Choroid plexus epithelial cell (primary cell): ENCODE measurements at regions not wholly inside any gene's neighbourhood (a gene's known extent, or its start where the extent isn't known, plus 50 kb on each side); places are given as distances from the start of the nearest gene placed in this dataset.

Experiments used
- DNase-seq: peaks from one replicate; pipeline ENCODE4 v3.0.0-alpha.2; 2010; ENCODE audit warnings: low read depth
- H3K4me3 ChIP-seq: 2 replicates; pipeline ENCODE4 v1.5.1; 2011; ENCODE audit warnings: low read depth, mild to moderate bottlenecking, control low read depth, low read length, moderate library complexity
- TF ChIP-seq, protein P1 (sequence below): conservative IDR thresholded peaks from 2 replicates; pipeline ENCODE4 v1.5.1; 2011; ENCODE audit warnings: low read depth, mild to moderate bottlenecking, control low read depth, inconsistent platforms, low read length, moderate library complexity

- TF ChIP-seq, protein P1, sequence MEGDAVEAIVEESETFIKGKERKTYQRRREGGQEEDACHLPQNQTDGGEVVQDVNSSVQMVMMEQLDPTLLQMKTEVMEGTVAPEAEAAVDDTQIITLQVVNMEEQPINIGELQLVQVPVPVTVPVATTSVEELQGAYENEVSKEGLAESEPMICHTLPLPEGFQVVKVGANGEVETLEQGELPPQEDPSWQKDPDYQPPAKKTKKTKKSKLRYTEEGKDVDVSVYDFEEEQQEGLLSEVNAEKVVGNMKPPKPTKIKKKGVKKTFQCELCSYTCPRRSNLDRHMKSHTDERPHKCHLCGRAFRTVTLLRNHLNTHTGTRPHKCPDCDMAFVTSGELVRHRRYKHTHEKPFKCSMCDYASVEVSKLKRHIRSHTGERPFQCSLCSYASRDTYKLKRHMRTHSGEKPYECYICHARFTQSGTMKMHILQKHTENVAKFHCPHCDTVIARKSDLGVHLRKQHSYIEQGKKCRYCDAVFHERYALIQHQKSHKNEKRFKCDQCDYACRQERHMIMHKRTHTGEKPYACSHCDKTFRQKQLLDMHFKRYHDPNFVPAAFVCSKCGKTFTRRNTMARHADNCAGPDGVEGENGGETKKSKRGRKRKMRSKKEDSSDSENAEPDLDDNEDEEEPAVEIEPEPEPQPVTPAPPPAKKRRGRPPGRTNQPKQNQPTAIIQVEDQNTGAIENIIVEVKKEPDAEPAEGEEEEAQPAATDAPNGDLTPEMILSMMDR: no peak
- DNase-seq: peak; percentile 22
- no peak overlapping the region for H3K4me3 ChIP-seq
Observed at GRCh38 chr18:6666012-6666685, 63.4 kb upstream of the ARHGAP28 start.

GRCh38 chr18:6668836-6669235 lies 60.7 kb upstream of the ARHGAP28 start:
- no peak overlapping the region for H3K4me3 ChIP-seq
- TF ChIP-seq, protein P1: no peak
- no peak for DNase-seq

GRCh38 chr18:6672821-6673308 lies 56.7 kb upstream of the ARHGAP28 start:
- H3K4me3 ChIP-seq: no peak overlapping the region
- TF ChIP-seq, protein P1: no peak
- no peak for DNase-seq

- TF ChIP-seq, protein P1: no peak
- H3K4me3 ChIP-seq: no peak overlapping the region
- no peak for DNase-seq
Observed at GRCh38 chr18:6677086-6677485, 52.4 kb upstream of the ARHGAP28 start.

DNA sequence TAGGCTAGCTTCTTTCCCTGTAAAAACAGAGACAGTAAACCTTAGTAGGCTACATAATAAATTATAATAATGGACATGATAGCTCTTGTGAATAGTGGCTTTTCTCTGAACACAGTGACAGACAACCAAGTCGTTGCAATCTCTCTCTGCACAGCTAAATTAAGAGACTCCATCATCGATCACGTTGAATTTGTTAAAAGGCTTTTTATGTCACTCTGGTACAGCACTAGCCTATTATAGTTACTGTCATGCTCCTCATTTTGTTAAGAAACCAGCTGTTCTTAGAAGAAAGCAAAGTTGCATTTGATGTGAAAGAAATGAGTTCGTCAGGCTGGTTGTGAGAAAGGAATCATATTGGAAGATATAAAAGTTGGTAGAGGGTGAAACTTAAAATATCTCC lies 50.3 kb upstream of the ARHGAP28 start:
- H3K4me3 ChIP-seq: no peak overlapping the region
- no peak for DNase-seq
- TF ChIP-seq, protein P1: no peak
